ENCODE measurements at regions not wholly inside any gene's neighbourhood (a gene's known extent, or its start where the extent isn't known, plus 50 kb on each side); places are given as distances from the start of the nearest gene placed in this dataset.

GRCh38 chr5:158124606-158125316 is 265.8 kb upstream of the CLINT1 start:
- no peak for TF ChIP-seq CTCF (CRISPR knock-in tag; IDR thresholded peaks at IDR 0.05)
- no peak for TF ChIP-seq ZNF510 (CRISPR knock-in tag; IDR thresholded peaks at IDR 0.05; ENCODE audit: low read depth)
- no peak for TF ChIP-seq ZFP1 (CRISPR knock-in tag; IDR thresholded peaks at IDR 0.05)
- TF ChIP-seq, protein P1, sequence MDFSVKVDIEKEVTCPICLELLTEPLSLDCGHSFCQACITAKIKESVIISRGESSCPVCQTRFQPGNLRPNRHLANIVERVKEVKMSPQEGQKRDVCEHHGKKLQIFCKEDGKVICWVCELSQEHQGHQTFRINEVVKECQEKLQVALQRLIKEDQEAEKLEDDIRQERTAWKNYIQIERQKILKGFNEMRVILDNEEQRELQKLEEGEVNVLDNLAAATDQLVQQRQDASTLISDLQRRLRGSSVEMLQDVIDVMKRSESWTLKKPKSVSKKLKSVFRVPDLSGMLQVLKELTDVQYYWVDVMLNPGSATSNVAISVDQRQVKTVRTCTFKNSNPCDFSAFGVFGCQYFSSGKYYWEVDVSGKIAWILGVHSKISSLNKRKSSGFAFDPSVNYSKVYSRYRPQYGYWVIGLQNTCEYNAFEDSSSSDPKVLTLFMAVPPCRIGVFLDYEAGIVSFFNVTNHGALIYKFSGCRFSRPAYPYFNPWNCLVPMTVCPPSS (IDR thresholded peaks at IDR 0.05), result no peak
- TF ChIP-seq ZNF264 (CRISPR knock-in tag; IDR thresholded peaks at IDR 0.05), result no peak
- TF ChIP-seq HOXA7 (CRISPR knock-in tag; IDR thresholded peaks at IDR 0.05), result no peak
- no peak for TF ChIP-seq NCOR1 (IDR thresholded peaks at IDR 0.05; ENCODE audit: borderline replicate concordance, low read length)
- TF ChIP-seq ZNF501 (CRISPR knock-in tag; IDR thresholded peaks at IDR 0.05), result no peak
